ENCODE measurements at regions not wholly inside any gene's neighbourhood (a gene's known extent, or its start where the extent isn't known, plus 50 kb on each side); places are given as distances from the start of the nearest gene placed in this dataset.

- WGBS, 2 donors, result 89 to 90% methylated on average over 1 of the region's 1 CpG
- DNase-seq, result no peak
- intact Hi-C loops (cut with DNase I), result no loop called here
- H3K4me1 ChIP-seq, result no peaks in the 10 kb centered on the region
- no peak overlapping the region for H3K4me3 ChIP-seq
- H3K27me3 ChIP-seq, result no peaks in the 10 kb centered on the region
- no peaks in the 10 kb centered on the region for H3K9me3 ChIP-seq
- TF ChIP-seq EP300 (IDR thresholded peaks at IDR 0.05) (no peak), POLR2AphosphoS5 (IDR thresholded peaks at IDR 0.05) (no peak), POLR2A (IDR thresholded peaks at IDR 0.05) (no peak)
- TF ChIP-seq, protein P1, sequence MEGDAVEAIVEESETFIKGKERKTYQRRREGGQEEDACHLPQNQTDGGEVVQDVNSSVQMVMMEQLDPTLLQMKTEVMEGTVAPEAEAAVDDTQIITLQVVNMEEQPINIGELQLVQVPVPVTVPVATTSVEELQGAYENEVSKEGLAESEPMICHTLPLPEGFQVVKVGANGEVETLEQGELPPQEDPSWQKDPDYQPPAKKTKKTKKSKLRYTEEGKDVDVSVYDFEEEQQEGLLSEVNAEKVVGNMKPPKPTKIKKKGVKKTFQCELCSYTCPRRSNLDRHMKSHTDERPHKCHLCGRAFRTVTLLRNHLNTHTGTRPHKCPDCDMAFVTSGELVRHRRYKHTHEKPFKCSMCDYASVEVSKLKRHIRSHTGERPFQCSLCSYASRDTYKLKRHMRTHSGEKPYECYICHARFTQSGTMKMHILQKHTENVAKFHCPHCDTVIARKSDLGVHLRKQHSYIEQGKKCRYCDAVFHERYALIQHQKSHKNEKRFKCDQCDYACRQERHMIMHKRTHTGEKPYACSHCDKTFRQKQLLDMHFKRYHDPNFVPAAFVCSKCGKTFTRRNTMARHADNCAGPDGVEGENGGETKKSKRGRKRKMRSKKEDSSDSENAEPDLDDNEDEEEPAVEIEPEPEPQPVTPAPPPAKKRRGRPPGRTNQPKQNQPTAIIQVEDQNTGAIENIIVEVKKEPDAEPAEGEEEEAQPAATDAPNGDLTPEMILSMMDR (IDR thresholded peaks at IDR 0.05), result no peak
- no peaks in the 10 kb centered on the region for H3K36me3 ChIP-seq
- H3K27ac ChIP-seq, result no peak overlapping the region
These were observed 198.0 kb downstream of the CAVIN4 start for GRCh38 chr9:100775912-100776311.

DNA sequence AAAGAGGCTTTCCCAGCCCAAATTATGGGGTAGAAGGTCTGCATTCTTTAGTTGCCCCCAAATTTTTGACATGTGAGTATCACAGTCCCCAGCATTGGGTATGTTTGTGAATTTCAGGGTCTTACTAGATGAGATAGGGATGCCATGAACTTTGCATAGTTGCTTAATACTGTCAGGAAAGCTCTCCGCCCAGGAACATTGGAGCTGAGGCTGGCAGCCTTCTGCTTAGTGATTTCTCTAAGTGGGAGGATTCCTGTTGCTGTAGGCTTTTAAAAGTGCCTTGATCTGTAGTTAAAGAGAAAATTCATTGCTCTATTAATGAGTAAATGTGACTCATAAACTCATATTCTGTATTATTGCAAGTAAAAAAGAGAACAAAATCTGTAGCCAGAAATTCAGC, 206.9 kb downstream of the CAVIN4 start:
- Histone ChIP-seq H3K27ac (no peak overlapping the region), H3K4me1 (no peaks in the 10 kb centered on the region), H3K9me3 (peaks cover 0 to 3% (median 0%) of the 10 kb centered on the region in 4 donors), H3K27me3 (no peaks in the 10 kb centered on the region), H3K4me3 (no peak overlapping the region), H3K36me3 (no peaks in the 10 kb centered on the region)
- 85 to 91% methylated on average over 1 of the region's 1 CpG for WGBS, 2 donors
- no peak for DNase-seq
- no peak for TF ChIP-seq EP300 (IDR thresholded peaks at IDR 0.05)
- no peak for TF ChIP-seq POLR2A (IDR thresholded peaks at IDR 0.05)
- TF ChIP-seq, protein P1 (IDR thresholded peaks at IDR 0.05), result no peak
- no peak for TF ChIP-seq POLR2AphosphoS5 (IDR thresholded peaks at IDR 0.05)
- intact Hi-C loops (cut with DNase I), result no loop called here

- TF ChIP-seq EP300 (IDR thresholded peaks at IDR 0.05) (no peak), POLR2A (IDR thresholded peaks at IDR 0.05) (no peak), POLR2AphosphoS5 (IDR thresholded peaks at IDR 0.05) (no peak)
- TF ChIP-seq, protein P1 (IDR thresholded peaks at IDR 0.05), result no peak
- no peak overlapping the region for H3K4me3 ChIP-seq
- 90 to 95% methylated on average over 1 of the region's 1 CpG for WGBS, 2 donors
- H3K36me3 ChIP-seq, result no peaks in the 10 kb centered on the region
- no peaks in the 10 kb centered on the region for H3K27me3 ChIP-seq
- no peak overlapping the region for H3K27ac ChIP-seq
- peaks cover 0 to 3% (median 0%) of the 10 kb centered on the region in 4 donors for H3K9me3 ChIP-seq
- DNase-seq, result no peak
- intact Hi-C loops (cut with DNase I), result no loop called here
- no peaks in the 10 kb centered on the region for H3K4me1 ChIP-seq
These were observed 208.1 kb downstream of the CAVIN4 start for GRCh38 chr9:100785946-100786345.

DNA sequence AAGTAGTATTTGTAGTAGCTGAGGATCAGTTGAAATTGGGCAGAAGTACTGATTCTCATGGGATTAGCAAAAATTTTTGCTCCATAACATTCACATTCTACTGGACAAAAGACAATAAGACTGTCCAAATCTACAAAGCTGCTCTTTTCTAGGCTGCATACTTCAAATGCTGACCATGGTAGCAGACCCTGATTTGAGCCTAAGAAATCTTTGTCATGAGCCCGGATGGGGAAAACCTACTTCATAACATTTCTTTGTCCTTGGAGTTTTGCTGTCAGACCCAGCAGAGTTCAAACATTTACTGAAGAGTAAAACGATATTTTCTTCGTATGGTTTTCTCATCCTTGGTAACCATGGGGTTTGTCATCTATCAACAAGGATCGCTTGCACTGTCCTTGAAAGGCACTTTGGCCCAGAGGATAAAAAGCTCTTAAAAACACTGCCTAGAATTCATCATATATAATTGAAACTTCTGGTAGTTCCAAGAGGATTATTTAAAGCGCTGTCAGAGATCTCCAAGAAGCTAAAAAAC, 216.9 kb downstream of the CAVIN4 start:
- DNase-seq, result no peak
- WGBS, 2 donors, result 52 to 78% methylated on average over 5 of the region's 5 CpGs
- intact Hi-C loops (cut with DNase I), result no loop called here
- Histone ChIP-seq H3K4me3 (no peak overlapping the region), H3K9me3 (no peaks in the 10 kb centered on the region), H3K27me3 (no peaks in the 10 kb centered on the region), H3K4me1 (no peaks in the 10 kb centered on the region), H3K27ac (no peak overlapping the region), H3K36me3 (no peaks in the 10 kb centered on the region)
- no peak for TF ChIP-seq POLR2A (IDR thresholded peaks at IDR 0.05)
- TF ChIP-seq, protein P1 (IDR thresholded peaks at IDR 0.05), result no peak
- no peak for TF ChIP-seq POLR2AphosphoS5 (IDR thresholded peaks at IDR 0.05)
- no peak for TF ChIP-seq EP300 (IDR thresholded peaks at IDR 0.05)

DNA sequence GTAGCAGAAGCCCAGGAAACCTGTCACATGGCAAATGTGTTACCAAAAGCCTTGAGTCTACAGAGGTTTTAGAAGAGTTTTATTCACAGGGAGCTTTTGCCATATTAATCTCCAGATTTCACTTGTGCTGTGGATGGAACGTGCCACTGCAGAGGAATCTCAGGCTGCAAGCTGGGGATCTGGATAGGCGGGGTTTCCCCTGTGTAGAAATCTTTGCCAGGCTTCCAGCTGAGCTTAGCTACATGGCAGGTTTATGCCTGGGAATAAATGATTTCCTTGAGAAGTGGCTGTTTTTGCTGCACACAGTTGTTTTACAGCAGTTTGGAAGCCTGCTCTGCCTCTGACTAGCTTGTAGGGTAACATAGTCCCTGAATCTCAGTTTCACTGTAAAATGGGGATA, 224.6 kb upstream of the PLPPR1 start:
- TF ChIP-seq EP300 (IDR thresholded peaks at IDR 0.05) (no peak), POLR2A (IDR thresholded peaks at IDR 0.05) (no peak)
- no peak for DNase-seq
- Histone ChIP-seq H3K9me3 (no peaks in the 10 kb centered on the region), H3K36me3 (no peaks in the 10 kb centered on the region), H3K4me1 (no peaks in the 10 kb centered on the region), H3K4me3 (no peak overlapping the region), H3K27ac (no peak overlapping the region), H3K27me3 (no peaks in the 10 kb centered on the region)
- WGBS, 2 donors, result 60 to 79% methylated on average over 2 of the region's 2 CpGs
- intact Hi-C loops (cut with DNase I), result no loop called here
